ENCODE measurements at regions not wholly inside any gene's neighbourhood (a gene's known extent, or its start where the extent isn't known, plus 50 kb on each side); places are given as distances from the start of the nearest gene placed in this dataset.

DNA sequence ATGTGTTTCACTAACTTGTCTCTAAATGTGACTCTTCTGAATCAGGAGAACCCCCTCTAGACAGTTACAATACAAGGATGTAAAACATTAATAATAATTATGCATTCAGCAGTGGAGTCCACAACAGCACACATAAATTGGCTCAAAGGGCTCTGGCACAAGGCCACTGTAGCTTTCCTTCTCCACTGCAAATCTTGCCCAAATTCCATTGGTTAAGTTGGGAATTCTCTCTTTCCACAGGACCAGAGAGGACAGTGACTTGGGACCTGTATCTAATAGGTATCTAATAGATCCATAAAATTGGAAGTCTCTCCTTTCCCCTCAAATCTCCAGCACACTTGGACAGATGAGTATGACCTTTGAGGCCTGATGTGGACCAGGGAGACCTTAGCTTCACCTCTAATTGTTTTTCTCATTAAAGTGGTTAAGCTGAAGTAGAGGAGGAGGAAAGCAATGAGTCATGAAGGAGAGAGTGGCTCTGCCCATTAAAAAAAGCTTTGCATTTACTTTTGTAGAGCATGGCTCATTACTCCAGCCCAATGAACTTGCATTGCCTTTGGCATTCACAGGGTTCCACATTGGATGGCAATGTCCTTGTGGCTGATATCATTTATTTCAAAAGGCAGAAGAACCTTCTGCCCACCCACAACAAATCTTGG lies 72.3 kb upstream of the SH3RF1 start:
- H3K4me2 ChIP-seq (replicated peaks; ENCODE audit: extremely low read depth, low read length, poor library complexity, severe bottlenecking), result no peak overlapping the region
- DNase-seq, result no peak
- H3K4me1 ChIP-seq (ENCODE audit: control insufficient read depth in 1 of 2, insufficient read depth in 2 of 2, low read length in 2 of 2), result no peaks in the 10 kb centered on the region
- Mint-ChIP-seq H3K36me3 (no peaks in the 10 kb centered on the region), H3K4me1 (no peaks in the 10 kb centered on the region), H3K27ac (no peak overlapping the region), H3K27me3 (ENCODE audit: low read depth in 3 of 3) (peaks cover 0 to 4% (median 3%) of the 10 kb centered on the region in 3 donors), H3K4me3 (no peak overlapping the region), H3K9me3 (peaks cover 0 to 8% (median 2%) of the 10 kb centered on the region in 7 donors)
- intact Hi-C loops (cut with micrococcal nuclease), result no loop called here
- H3K79me2 ChIP-seq (ENCODE audit: insufficient read depth, low read length), result no peaks in the 10 kb centered on the region
- no peaks in the 10 kb centered on the region for H4K20me1 ChIP-seq (ENCODE audit: insufficient read depth, low read length)
- no peaks in the 10 kb centered on the region for H3K36me3 ChIP-seq (replicated peaks in 1 of 2; ENCODE audit: control insufficient read depth in 1 of 2, insufficient read depth in 2 of 2, low read length in 2 of 2)
- H3K9me3 ChIP-seq (replicated peaks in 1 of 2; ENCODE audit: control insufficient read depth in 1 of 2, insufficient read depth in 1 of 2, low read length in 2 of 2), result no peaks in the 10 kb centered on the region
- no peak overlapping the region for H3K4me3 ChIP-seq (replicated peaks in 1 of 3; ENCODE audit: low read depth in 2 of 3, low read length in 3 of 3)
- no peak overlapping the region for H3K27ac ChIP-seq (ENCODE audit: low read depth in 1 of 2, low read length in 2 of 2)
- TF ChIP-seq, protein P1, sequence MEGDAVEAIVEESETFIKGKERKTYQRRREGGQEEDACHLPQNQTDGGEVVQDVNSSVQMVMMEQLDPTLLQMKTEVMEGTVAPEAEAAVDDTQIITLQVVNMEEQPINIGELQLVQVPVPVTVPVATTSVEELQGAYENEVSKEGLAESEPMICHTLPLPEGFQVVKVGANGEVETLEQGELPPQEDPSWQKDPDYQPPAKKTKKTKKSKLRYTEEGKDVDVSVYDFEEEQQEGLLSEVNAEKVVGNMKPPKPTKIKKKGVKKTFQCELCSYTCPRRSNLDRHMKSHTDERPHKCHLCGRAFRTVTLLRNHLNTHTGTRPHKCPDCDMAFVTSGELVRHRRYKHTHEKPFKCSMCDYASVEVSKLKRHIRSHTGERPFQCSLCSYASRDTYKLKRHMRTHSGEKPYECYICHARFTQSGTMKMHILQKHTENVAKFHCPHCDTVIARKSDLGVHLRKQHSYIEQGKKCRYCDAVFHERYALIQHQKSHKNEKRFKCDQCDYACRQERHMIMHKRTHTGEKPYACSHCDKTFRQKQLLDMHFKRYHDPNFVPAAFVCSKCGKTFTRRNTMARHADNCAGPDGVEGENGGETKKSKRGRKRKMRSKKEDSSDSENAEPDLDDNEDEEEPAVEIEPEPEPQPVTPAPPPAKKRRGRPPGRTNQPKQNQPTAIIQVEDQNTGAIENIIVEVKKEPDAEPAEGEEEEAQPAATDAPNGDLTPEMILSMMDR (IDR thresholded peaks at IDR 0.05), result no peak
- H3K27me3 ChIP-seq (ENCODE audit: control insufficient read depth in 2 of 2, insufficient read depth in 2 of 2, low read length in 2 of 2), result no peaks in the 10 kb centered on the region
- H3K9ac ChIP-seq (ENCODE audit: insufficient read depth, low read length, poor library complexity, severe bottlenecking), result no peak overlapping the region
- no peak overlapping the region for H2AFZ ChIP-seq (ENCODE audit: insufficient read depth, low read depth, low read length, poor library complexity, severe bottlenecking)

DNA sequence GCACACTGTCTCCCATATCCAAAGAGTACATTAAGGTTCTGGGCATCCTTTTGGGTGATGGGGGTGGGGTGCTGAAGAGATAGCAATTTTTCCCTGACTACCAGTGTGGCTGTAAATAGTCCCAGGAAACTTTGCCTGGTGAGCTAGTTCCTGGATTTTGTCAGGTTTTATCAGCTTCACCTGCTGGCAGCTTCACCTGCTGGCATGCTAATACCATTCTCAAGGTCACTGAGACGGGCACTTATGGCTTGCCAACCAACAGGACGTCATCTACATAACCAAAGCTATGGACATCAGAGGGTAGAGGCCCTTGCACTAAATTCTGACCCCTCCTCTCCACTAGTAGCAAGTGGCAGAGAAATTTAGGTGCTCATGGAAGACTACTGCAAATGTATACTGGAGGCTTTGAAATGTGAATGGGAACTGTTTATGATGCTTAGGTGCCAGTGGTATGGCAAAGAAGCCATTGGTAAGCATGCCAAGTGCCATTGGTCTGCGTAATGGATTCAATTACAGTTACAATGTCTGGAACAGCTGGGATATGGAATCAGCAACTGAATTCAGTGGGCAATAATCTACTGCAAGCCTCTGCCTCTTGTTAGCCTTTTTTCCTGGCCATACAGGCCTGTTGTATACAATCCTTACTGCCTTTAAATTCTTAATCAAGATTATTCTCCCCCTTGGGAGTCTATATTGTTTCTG lies 71.6 kb upstream of the SH3RF1 start:
- Mint-ChIP-seq H3K4me1 (no peaks in the 10 kb centered on the region), H3K4me3 (no peak overlapping the region), H3K36me3 (no peaks in the 10 kb centered on the region), H3K9me3 (peaks cover 0 to 8% (median 2%) of the 10 kb centered on the region in 7 donors), H3K27ac (no peak overlapping the region), H3K27me3 (ENCODE audit: low read depth in 3 of 3) (peaks cover 0 to 4% (median 3%) of the 10 kb centered on the region in 3 donors)
- Histone ChIP-seq H3K79me2 (ENCODE audit: insufficient read depth, low read length) (no peaks in the 10 kb centered on the region), H3K36me3 (replicated peaks in 1 of 2; ENCODE audit: control insufficient read depth in 1 of 2, insufficient read depth in 2 of 2, low read length in 2 of 2) (no peaks in the 10 kb centered on the region), H3K9me3 (replicated peaks in 1 of 2; ENCODE audit: control insufficient read depth in 1 of 2, insufficient read depth in 1 of 2, low read length in 2 of 2) (no peaks in the 10 kb centered on the region), H3K9ac (ENCODE audit: insufficient read depth, low read length, poor library complexity, severe bottlenecking) (no peak overlapping the region), H3K4me1 (ENCODE audit: control insufficient read depth in 1 of 2, insufficient read depth in 2 of 2, low read length in 2 of 2) (no peaks in the 10 kb centered on the region), H3K4me2 (replicated peaks; ENCODE audit: extremely low read depth, low read length, poor library complexity, severe bottlenecking) (no peak overlapping the region), H3K27me3 (ENCODE audit: control insufficient read depth in 2 of 2, insufficient read depth in 2 of 2, low read length in 2 of 2) (no peaks in the 10 kb centered on the region), H3K27ac (ENCODE audit: low read depth in 1 of 2, low read length in 2 of 2) (no peak overlapping the region), H3K4me3 (replicated peaks in 1 of 3; ENCODE audit: low read depth in 2 of 3, low read length in 3 of 3) (no peak overlapping the region), H2AFZ (ENCODE audit: insufficient read depth, low read depth, low read length, poor library complexity, severe bottlenecking) (no peak overlapping the region), H4K20me1 (ENCODE audit: insufficient read depth, low read length) (no peaks in the 10 kb centered on the region)
- DNase-seq, result no peak
- WGBS (ENCODE audit: insufficient coverage), result 100% methylated on average over 1 of the region's 3 CpGs
- TF ChIP-seq, protein P1 (IDR thresholded peaks at IDR 0.05), result no peak
- intact Hi-C loops (cut with micrococcal nuclease), result no loop called here
